Fibroblast of lung (primary cell): ENCODE measurements at regions not wholly inside any gene's neighbourhood (a gene's known extent, or its start where the extent isn't known, plus 50 kb on each side); places are given as distances from the start of the nearest gene placed in this dataset.
"Not testable (repeated sequence)": the region's sequence is repeated elsewhere in the genome, so short reads cannot be mapped to it uniquely, and the experiment has no call there.

Experiments used
- CTCF ChIP-seq, 2 donors: IDR thresholded peaks in 1 of 2; conservative IDR thresholded peaks in 1 of 2; 1 replicate in 1 of 2; 2 replicates in 1 of 2; pipeline ENCODE4 v1.5.1; 2011 to 2012; ENCODE audit warnings: low read length in 2 of 2, control low read depth in 1 of 2, inconsistent platforms in 1 of 2, low read depth in 1 of 2, mild to moderate bottlenecking in 1 of 2
- EZH2 ChIP-seq: IDR thresholded peaks from 2 replicates; pipeline ENCODE4 v1.5.1; 2012; ENCODE audit warnings: low read length, control low read depth, mild to moderate bottlenecking; ENCODE audit errors: missing control alignments

GRCh38 chr17:16865704-16866103, 106.2 kb downstream of the TNFRSF13B start:
- not testable (repeated sequence) for TF ChIP-seq CTCF (conservative IDR thresholded peaks at IDR 0.05 in 1 of 2, IDR thresholded peaks at IDR 0.05 in 1 of 2; ENCODE audit: low read depth in 1 of 2, low read length in 2 of 2); EZH2
